ENCODE measurements at regions not wholly inside any gene's neighbourhood (a gene's known extent, or its start where the extent isn't known, plus 50 kb on each side); places are given as distances from the start of the nearest gene placed in this dataset.
A peak's percentile ranks its signal among the peaks of the same experiment; 100 is the strongest.

DNA sequence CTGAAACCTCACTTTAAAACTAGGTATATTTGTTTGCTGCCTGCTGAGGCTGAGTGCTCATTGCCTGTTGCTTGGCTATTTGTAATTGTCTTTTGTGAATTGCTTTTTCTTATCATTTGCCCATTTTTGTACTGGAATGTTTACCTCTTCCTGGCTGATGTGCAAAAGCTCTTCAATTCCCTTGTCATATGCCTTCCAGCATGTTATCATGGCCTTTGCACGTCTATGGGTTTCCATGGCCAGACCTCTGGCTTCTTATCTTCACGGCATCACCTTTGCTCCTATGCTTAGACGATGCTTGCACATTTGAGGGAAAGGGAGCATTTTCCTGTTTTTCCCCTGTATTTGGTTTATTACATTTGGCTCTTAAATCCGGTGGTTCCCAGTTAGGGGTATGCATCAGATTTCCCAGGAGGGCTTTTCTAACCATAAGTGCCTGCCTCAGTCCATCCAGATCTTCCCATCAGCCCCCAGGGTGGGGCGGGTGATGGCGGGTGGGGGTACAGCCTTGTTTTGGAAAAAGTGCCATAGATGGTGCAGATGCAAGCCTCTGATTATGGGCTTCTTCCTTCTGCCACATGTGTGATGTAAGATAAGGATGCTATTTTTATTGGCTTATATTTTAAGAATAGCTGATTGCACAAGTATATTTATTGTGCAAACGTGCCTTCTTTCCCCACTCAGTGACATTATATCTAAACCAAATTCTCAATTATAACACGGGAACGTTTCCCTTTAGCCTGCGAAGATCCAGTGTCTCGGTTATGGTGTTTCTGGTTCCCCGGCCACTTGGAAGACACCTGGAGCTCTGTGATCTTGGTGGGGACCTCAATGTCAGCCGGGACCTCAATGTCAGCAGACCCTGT, 70.6 kb upstream of the SEPTIN5 start:
- Histone ChIP-seq H4K91ac (ENCODE audit: insufficient read length, low read depth, low read length) (no peak overlapping the region), H3K9ac (ENCODE audit: extremely low read depth, insufficient read length, low read length) (no peak overlapping the region), H2BK20ac (ENCODE audit: low read depth, low read length, poor library complexity, severe bottlenecking) (no peak overlapping the region), H3K14ac (ENCODE audit: insufficient read depth, low read length) (no peak overlapping the region), H3K4ac (ENCODE audit: low read depth, low read length) (no peak overlapping the region), H4K8ac (replicated peaks; ENCODE audit: insufficient read length, low read depth, low read length) (no peak overlapping the region), H4K5ac (ENCODE audit: insufficient read length, low read depth, low read length) (no peak overlapping the region), H3T11ph (ENCODE audit: low read length) (no peak overlapping the region), H3K79me2 (ENCODE audit: insufficient read depth, low read length) (no peaks in the 10 kb centered on the region), H2BK12ac (ENCODE audit: insufficient read length, low read depth, low read length) (no peak overlapping the region), H3K18ac (ENCODE audit: insufficient read length, low read depth, low read length) (no peak overlapping the region), H3K27me3 (ENCODE audit: insufficient read depth, low read length) (no peaks in the 10 kb centered on the region; the same call in none of the 2 replicates), H3K79me1 (ENCODE audit: insufficient read depth, low read depth, low read length, poor library complexity, severe bottlenecking) (no peaks in the 10 kb centered on the region), H3K4me1 (ENCODE audit: insufficient read depth, low read length) (no peaks in the 10 kb centered on the region), H4K20me1 (ENCODE audit: control insufficient read depth, insufficient read depth, insufficient read length) (no peaks in the 10 kb centered on the region), H2BK15ac (ENCODE audit: low read depth, low read length) (no peak overlapping the region), H3K4me2 (ENCODE audit: insufficient read depth, insufficient read length, low read length) (no peak overlapping the region), H3K23me2 (ENCODE audit: insufficient read length, low read depth, low read length, poor library complexity, severe bottlenecking) (no peaks in the 10 kb centered on the region), H3K23ac (ENCODE audit: insufficient read length, low read depth, low read length) (no peak overlapping the region), H2AK5ac (ENCODE audit: insufficient read length, low read length) (no peak overlapping the region), H3K56ac (ENCODE audit: insufficient read length, low read depth, low read length) (no peak overlapping the region), H3K27ac (ENCODE audit: insufficient read length, low read depth, low read length) (no peak overlapping the region), H2BK5ac (ENCODE audit: insufficient read length, low read length) (no peak overlapping the region), H3K9me3 (ENCODE audit: control insufficient read depth, low read depth, low read length) (peaks cover 12% of the 10 kb centered on the region), H2AFZ (ENCODE audit: low read length) (no peak overlapping the region), H2BK120ac (ENCODE audit: low read depth, low read length, poor library complexity, severe bottlenecking) (no peak overlapping the region)
- peaks cover 15 to 16% of the 10 kb centered on the region in 2 experiments for H3K4me1 Mint-ChIP-seq
- H3K27ac Mint-ChIP-seq = no peak overlapping the region
- peaks cover 6 to 16% (median 9%) of the 10 kb centered on the region in 3 experiments; a peak in 3 of 7 replicates for H3K36me3 Mint-ChIP-seq (ENCODE audit: insufficient read depth in 1 of 3, low read depth in 3 of 3)
- no CpG with 5 or more reads among the region's 13 CpGs for WGBS (ENCODE audit: extremely low coverage, insufficient read length, low lambda C conversion rate)
- DNase-seq = peak; percentile 14
- H3K27me3 Mint-ChIP-seq (ENCODE audit: low read depth) = peaks cover 20% of the 10 kb centered on the region
- TF ChIP-seq CTCF (conservative IDR thresholded peaks at IDR 0.05) = no peak
- H3K4me3 Mint-ChIP-seq = no peak overlapping the region; a peak in 1 of 5 replicates
- peaks cover 21 to 23% of the 10 kb centered on the region in 2 experiments for H3K9me3 Mint-ChIP-seq

All from H9 (cell line).